Naive thymus-derived CD4-positive, alpha-beta T cell (primary cell): ENCODE measurements at regions not wholly inside any gene's neighbourhood (a gene's known extent, or its start where the extent isn't known, plus 50 kb on each side); places are given as distances from the start of the nearest gene placed in this dataset.

Experiments
- ATAC-seq: fragments of 150-1000 bp; cut with Tn5 transposase; 2 replicates; pipeline ENCODE4 v1.10.0; 2021; ENCODE audit warnings: mild to moderate bottlenecking, moderate library complexity
- CTCF ChIA-PET: fragments of 350-600 bp; sonication (Branson Sonifier 250); formaldehyde crosslinking; loops from one replicate; lab custom pipeline; 2021; ENCODE audit warnings: antibody characterized with exemption; lab: Charles Lee
- POLR2A ChIA-PET: fragments of 350-600 bp; sonication (Branson Sonifier 250); formaldehyde crosslinking; loops from one replicate; lab custom pipeline; 2021; ENCODE audit warnings: antibody characterized with exemption, inconsistent platforms; lab: Charles Lee
- DNase-seq, 9 donors: peaks; one replicate each; pipeline versions ENCODE4 v3.0.0 to v3.0.0-alpha.2; 2020 to 2022; ENCODE audit warnings: mixed read lengths in 1 of 9
- H3K27ac ChIP-seq: one replicate; pipeline ENCODE4 v1.7.0; 2013; ENCODE audit warnings: mild to moderate bottlenecking, low read depth, low read length, moderate library complexity
- H3K27me3 ChIP-seq, 2 donors: one replicate each; pipeline ENCODE4 v1.7.0; 2013; ENCODE audit warnings: low read length in 2 of 2, mild to moderate bottlenecking in 2 of 2, moderate library complexity in 2 of 2; ENCODE audit not compliant: control insufficient read depth in 2 of 2, insufficient read depth in 2 of 2
- H3K36me3 ChIP-seq, 3 experiments: 1 replicate in 2 of 3; 2 replicates in 1 of 3; pipeline ENCODE4 v1.7.0; 2013; ENCODE audit warnings: low read length in 3 of 3, mild to moderate bottlenecking in 3 of 3, moderate library complexity in 1 of 3; ENCODE audit not compliant: insufficient read depth in 3 of 3, control insufficient read depth in 2 of 3
- H3K4me1 ChIP-seq, 2 donors: one replicate each; pipeline ENCODE4 v1.7.0; 2013; ENCODE audit warnings: low read length in 2 of 2, mild to moderate bottlenecking in 2 of 2, moderate library complexity in 1 of 2; ENCODE audit not compliant: control insufficient read depth in 2 of 2, insufficient read depth in 2 of 2
- H3K4me3 ChIP-seq: 2 replicates; pipeline ENCODE4 v1.7.0; 2013; ENCODE audit warnings: mild to moderate bottlenecking, low read length
- H3K9me3 ChIP-seq, 3 experiments: 1 replicate in 2 of 3; 2 replicates in 1 of 3; pipeline ENCODE4 v1.7.0; 2013; ENCODE audit warnings: low read length in 3 of 3; ENCODE audit not compliant: control insufficient read depth in 2 of 3
- H3K27ac Mint-ChIP-seq, 9 donors: one replicate each; pipeline ENCODE4 v1.8.0; 2020 to 2022; ENCODE audit warnings: mixed read lengths in 9 of 9, mild to moderate bottlenecking in 8 of 9, moderate library complexity in 5 of 9, inconsistent platforms in 2 of 9
- H3K27me3 Mint-ChIP-seq, 5 donors: one replicate each; pipeline ENCODE4 v1.8.0; 2021 to 2022; ENCODE audit warnings: mixed read lengths in 5 of 5, mild to moderate bottlenecking in 1 of 5
- H3K36me3 Mint-ChIP-seq, 5 donors: one replicate each; pipeline ENCODE4 v1.8.0; 2020 to 2022; ENCODE audit warnings: mixed read lengths in 5 of 5, mild to moderate bottlenecking in 3 of 5, inconsistent platforms in 1 of 5
- H3K4me1 Mint-ChIP-seq, 7 donors: one replicate each; pipeline ENCODE4 v1.8.0; 2020 to 2022; ENCODE audit warnings: mixed read lengths in 7 of 7, mild to moderate bottlenecking in 3 of 7, inconsistent platforms in 1 of 7
- H3K4me3 Mint-ChIP-seq, 10 donors: one replicate each; pipeline ENCODE4 v1.8.0; 2020 to 2022; ENCODE audit warnings: mild to moderate bottlenecking in 10 of 10, mixed read lengths in 10 of 10, moderate library complexity in 6 of 10, inconsistent platforms in 2 of 10
- H3K9me3 Mint-ChIP-seq, 11 donors: one replicate each; pipeline ENCODE4 v1.8.0; 2020 to 2022; ENCODE audit warnings: mixed read lengths in 11 of 11, mild to moderate bottlenecking in 4 of 11, inconsistent platforms in 1 of 11, moderate library complexity in 1 of 11
- intact Hi-C, 2 donors: fragments of 100-400 bp; cut with micrococcal nuclease; formaldehyde crosslinking; loops; one replicate each; pipeline ENCODE4 v1.15.1; 2023

DNA sequence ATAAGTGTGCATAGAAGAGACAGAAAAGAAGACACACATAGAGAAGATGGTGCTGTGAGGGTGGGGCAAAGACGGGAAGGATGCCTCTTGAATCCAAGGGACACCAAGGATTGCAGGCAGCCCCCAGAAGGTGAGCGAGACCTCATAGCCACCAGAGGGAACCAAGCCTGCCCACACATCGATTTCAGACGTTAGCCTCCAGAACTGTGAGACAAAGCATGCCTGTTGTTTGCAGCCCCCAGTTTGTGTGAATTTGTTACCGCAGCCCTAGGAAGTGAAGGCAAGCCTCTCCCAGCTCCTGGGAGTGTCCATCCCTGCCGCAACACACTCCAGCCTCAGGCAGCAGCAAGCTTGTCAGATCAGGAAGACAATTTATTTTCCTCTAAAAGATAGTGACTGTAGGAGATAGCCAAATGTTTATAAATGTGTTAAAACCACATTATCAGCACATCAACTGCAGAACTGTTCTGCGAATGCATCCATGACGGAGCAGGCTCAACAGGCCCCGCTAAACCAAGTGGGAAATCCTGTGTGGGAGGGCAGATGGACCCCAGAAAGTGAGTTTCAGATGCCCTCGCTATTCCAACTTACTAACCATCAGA, 543.3 kb downstream of the MATN1 start:
- H3K27me3 ChIP-seq: no peaks in the 10 kb centered on the region
- POLR2A ChIA-PET: no interaction called here
- ATAC-seq: no peak
- no peak overlapping the region for H3K27ac Mint-ChIP-seq
- peaks cover 0 to 23% (median 9%) of the 10 kb centered on the region in 11 donors for H3K9me3 Mint-ChIP-seq
- no peak overlapping the region for H3K4me3 ChIP-seq
- peaks cover 0 to 10% (median 3%) of the 10 kb centered on the region in 5 donors for H3K36me3 Mint-ChIP-seq
- H3K4me3 Mint-ChIP-seq: no peak overlapping the region
- H3K9me3 ChIP-seq: no peaks in the 10 kb centered on the region
- intact Hi-C loops: no loop called here
- no peak overlapping the region for H3K27ac ChIP-seq
- H3K27me3 Mint-ChIP-seq: peaks cover 9 to 21% (median 16%) of the 10 kb centered on the region in 5 donors
- no peaks in the 10 kb centered on the region for H3K4me1 ChIP-seq
- H3K36me3 ChIP-seq: no peaks in the 10 kb centered on the region
- CTCF ChIA-PET: no interaction called here
- no peak for DNase-seq
- H3K4me1 Mint-ChIP-seq: no peaks in the 10 kb centered on the region

DNA sequence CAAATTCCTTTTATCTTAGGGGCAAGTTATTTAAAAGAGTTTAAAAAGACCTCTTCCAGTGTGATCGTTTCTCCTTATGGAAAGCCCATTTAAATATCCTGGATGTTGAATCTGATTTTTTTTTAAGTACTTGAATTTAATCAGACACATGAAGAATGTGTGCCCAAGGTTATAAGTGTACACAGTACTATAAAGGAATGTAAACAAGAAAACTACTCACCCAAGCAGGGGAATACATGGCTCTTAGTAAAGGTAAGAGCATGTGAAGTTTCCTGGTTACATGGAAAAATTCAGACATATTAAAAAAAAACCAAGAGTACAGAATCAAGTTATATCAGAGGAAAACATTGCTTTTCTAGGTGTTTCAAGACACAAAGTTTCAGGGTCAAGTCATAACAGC, 546.9 kb downstream of the MATN1 start:
- no peak for DNase-seq
- ATAC-seq: no peak
- no peak overlapping the region for H3K27ac Mint-ChIP-seq
- H3K36me3 ChIP-seq: no peaks in the 10 kb centered on the region
- peaks cover 15 to 29% (median 20%) of the 10 kb centered on the region in 5 donors for H3K27me3 Mint-ChIP-seq
- no peak overlapping the region for H3K4me3 Mint-ChIP-seq
- H3K4me3 ChIP-seq: no peak overlapping the region
- peaks cover 0 to 10% (median 3%) of the 10 kb centered on the region in 5 donors for H3K36me3 Mint-ChIP-seq
- H3K9me3 ChIP-seq: no peaks in the 10 kb centered on the region
- H3K4me1 ChIP-seq: no peaks in the 10 kb centered on the region
- H3K27ac ChIP-seq: no peak overlapping the region
- POLR2A ChIA-PET: no interaction called here
- H3K9me3 Mint-ChIP-seq: peaks cover 0 to 23% (median 9%) of the 10 kb centered on the region in 11 donors
- peaks cover 0 to 1% (median 0%) of the 10 kb centered on the region in 7 donors for H3K4me1 Mint-ChIP-seq
- no peaks in the 10 kb centered on the region for H3K27me3 ChIP-seq
- intact Hi-C loops: no loop called here
- CTCF ChIA-PET: no interaction called here

DNA sequence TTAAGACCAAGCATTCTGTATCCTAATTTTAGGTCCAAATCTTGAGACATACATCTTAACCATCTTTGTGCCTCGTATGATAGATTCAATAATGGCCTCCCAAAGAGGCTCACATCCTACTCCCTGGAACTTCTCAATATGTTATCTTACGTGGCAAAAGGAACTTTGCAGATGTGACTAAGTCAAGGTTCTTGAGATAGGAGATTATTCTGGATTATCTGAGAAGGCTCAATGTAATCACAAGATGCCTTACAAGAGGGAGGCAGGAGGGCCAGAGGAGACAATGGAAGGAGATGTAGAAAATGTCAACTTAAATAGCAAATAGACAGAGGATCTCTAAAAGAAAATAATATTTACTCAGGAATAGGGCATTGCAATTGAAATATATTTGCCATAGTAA, 548.9 kb downstream of the MATN1 start:
- Mint-ChIP-seq H3K4me1 (peaks cover 0 to 2% (median 0%) of the 10 kb centered on the region in 7 donors), H3K27me3 (peaks cover 12 to 31% (median 22%) of the 10 kb centered on the region in 5 donors), H3K4me3 (no peak overlapping the region), H3K36me3 (peaks cover 0 to 6% (median 3%) of the 10 kb centered on the region in 5 donors), H3K9me3 (peaks cover 0 to 20% (median 8%) of the 10 kb centered on the region in 11 donors), H3K27ac (no peak overlapping the region)
- H3K9me3 ChIP-seq: no peaks in the 10 kb centered on the region
- DNase-seq: no peak
- H3K27me3 ChIP-seq: no peaks in the 10 kb centered on the region
- H3K4me1 ChIP-seq: no peaks in the 10 kb centered on the region
- no peaks in the 10 kb centered on the region for H3K36me3 ChIP-seq
- POLR2A ChIA-PET: no interaction called here
- no peak overlapping the region for H3K4me3 ChIP-seq
- no peak for ATAC-seq
- no peak overlapping the region for H3K27ac ChIP-seq
- CTCF ChIA-PET: no interaction called here
- intact Hi-C loops: no loop called here

DNA sequence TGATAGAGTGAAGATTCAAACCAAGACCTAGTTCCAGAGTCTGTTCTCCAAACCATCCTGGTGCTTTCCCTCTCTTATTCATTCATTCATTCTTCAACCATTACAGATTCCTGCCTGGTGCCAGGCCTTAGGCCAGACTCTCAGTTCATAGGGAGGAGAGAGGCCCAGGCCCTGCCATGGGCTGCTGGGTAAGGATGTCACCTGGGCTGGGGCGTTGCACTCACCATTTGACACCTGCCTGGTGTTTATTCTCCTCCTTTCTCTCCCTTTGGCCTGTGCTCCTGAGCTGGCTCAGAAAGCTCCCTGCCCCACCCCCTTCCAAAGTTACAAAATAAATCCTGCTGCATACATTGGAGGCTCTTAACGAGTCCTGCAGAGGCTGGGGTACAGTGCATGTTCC, 549.8 kb downstream of the MATN1 start:
- no peak for ATAC-seq
- H3K27ac Mint-ChIP-seq: no peak overlapping the region
- intact Hi-C loops: no loop called here
- H3K9me3 Mint-ChIP-seq: peaks cover 0 to 14% (median 1%) of the 10 kb centered on the region in 11 donors
- H3K36me3 ChIP-seq: no peaks in the 10 kb centered on the region
- H3K4me1 ChIP-seq: no peaks in the 10 kb centered on the region
- no peak overlapping the region for H3K4me3 ChIP-seq
- no peak overlapping the region for H3K4me3 Mint-ChIP-seq
- no peak overlapping the region for H3K27ac ChIP-seq
- peaks cover 10 to 28% (median 18%) of the 10 kb centered on the region in 5 donors for H3K27me3 Mint-ChIP-seq
- no peaks in the 10 kb centered on the region for H3K27me3 ChIP-seq
- ChIA-PET CTCF (no interaction called here), POLR2A (no interaction called here)
- no peaks in the 10 kb centered on the region for H3K36me3 Mint-ChIP-seq
- H3K4me1 Mint-ChIP-seq: peaks cover 0 to 2% (median 0%) of the 10 kb centered on the region in 7 donors
- H3K9me3 ChIP-seq: no peaks in the 10 kb centered on the region
- no peak for DNase-seq

DNA sequence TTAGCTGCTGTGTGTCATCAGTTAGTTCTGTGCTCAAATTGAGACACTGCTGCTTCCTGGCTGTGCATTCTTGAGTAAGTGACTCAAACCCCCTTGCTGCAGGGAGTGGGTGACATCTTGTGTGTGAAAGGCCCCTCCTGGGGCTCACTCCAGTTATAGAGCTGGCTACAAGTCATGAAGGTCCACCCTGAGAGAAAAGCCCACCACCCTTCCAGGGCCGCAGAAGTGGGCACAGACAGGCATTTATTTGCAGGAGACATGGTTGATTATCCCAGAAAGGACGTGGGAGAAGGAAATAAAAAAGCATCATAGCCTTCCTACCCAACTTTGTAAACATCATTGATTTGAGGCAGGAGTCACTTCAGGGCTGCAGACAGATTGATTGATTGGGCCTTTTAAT, 550.6 kb downstream of the MATN1 start:
- Histone ChIP-seq H3K9me3 (no peaks in the 10 kb centered on the region), H3K4me3 (no peak overlapping the region), H3K27ac (no peak overlapping the region), H3K27me3 (no peaks in the 10 kb centered on the region), H3K36me3 (no peaks in the 10 kb centered on the region), H3K4me1 (no peaks in the 10 kb centered on the region)
- no peak for ATAC-seq
- no peak overlapping the region for H3K27ac Mint-ChIP-seq
- H3K27me3 Mint-ChIP-seq: peaks cover 10 to 28% (median 18%) of the 10 kb centered on the region in 5 donors
- peaks cover 0 to 15% (median under 1%) of the 10 kb centered on the region in 11 donors for H3K9me3 Mint-ChIP-seq
- ChIA-PET POLR2A (no interaction called here), CTCF (no interaction called here)
- H3K36me3 Mint-ChIP-seq: no peaks in the 10 kb centered on the region
- no peak for DNase-seq
- H3K4me3 Mint-ChIP-seq: no peak overlapping the region
- intact Hi-C loops: no loop called here
- H3K4me1 Mint-ChIP-seq: peaks cover 0 to 2% (median 0%) of the 10 kb centered on the region in 7 donors

DNA sequence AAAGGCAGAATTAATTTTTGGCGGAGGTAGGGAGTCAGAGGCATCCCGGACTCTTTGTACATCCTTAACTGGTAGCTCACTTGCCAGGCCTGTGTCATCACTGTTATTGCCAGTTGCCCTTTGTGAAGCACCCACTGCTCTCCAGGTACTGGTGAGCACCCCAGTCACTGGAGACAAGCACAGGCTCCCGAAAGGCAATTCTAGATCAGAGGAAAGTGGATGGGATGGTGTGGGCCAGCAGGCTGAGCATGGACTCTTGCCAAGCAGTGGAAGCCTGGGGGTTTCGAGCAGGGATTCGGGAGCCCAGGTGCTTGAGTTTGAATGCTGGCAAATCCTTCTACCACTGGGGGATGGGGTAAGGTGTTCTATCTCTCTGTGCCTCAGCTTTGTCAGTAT, 551.1 kb downstream of the MATN1 start:
- no peak overlapping the region for H3K27ac ChIP-seq
- no peaks in the 10 kb centered on the region for H3K9me3 ChIP-seq
- Mint-ChIP-seq H3K27ac (no peak overlapping the region), H3K4me3 (no peak overlapping the region), H3K9me3 (peaks cover 0 to 15% (median 0%) of the 10 kb centered on the region in 11 donors), H3K4me1 (peaks cover 0 to 2% (median 0%) of the 10 kb centered on the region in 7 donors), H3K27me3 (peaks cover 10 to 29% (median 16%) of the 10 kb centered on the region in 5 donors), H3K36me3 (no peaks in the 10 kb centered on the region)
- CTCF ChIA-PET: no interaction called here
- no peaks in the 10 kb centered on the region for H3K27me3 ChIP-seq
- no peaks in the 10 kb centered on the region for H3K36me3 ChIP-seq
- DNase-seq (no peak), ATAC-seq (no peak)
- H3K4me3 ChIP-seq: no peak overlapping the region
- POLR2A ChIA-PET: no interaction called here
- intact Hi-C loops: no loop called here
- H3K4me1 ChIP-seq: no peaks in the 10 kb centered on the region
